ENCODE measurements at regions not wholly inside any gene's neighbourhood (a gene's known extent, or its start where the extent isn't known, plus 50 kb on each side); places are given as distances from the start of the nearest gene placed in this dataset.

GRCh38 chr11:70633610-70634009, 235.3 kb downstream of the CTTN start:
- no peak for TF ChIP-seq CTCF (IDR thresholded peaks at IDR 0.05; ENCODE audit: poor library complexity, severe bottlenecking)
- no peak for TF ChIP-seq RAD21 (conservative IDR thresholded peaks at IDR 0.05)
- no peak for TF ChIP-seq EP300 (conservative IDR thresholded peaks at IDR 0.05; ENCODE audit: poor library complexity, severe bottlenecking)
- no peak for TF ChIP-seq POLR2AphosphoS5 (IDR thresholded peaks at IDR 0.05)
- no peak for TF ChIP-seq REST (IDR thresholded peaks at IDR 0.05; ENCODE audit: borderline replicate concordance)
- TF ChIP-seq SMC3 (conservative IDR thresholded peaks at IDR 0.05; ENCODE audit: poor library complexity), result no peak
- no peak for TF ChIP-seq EZH2 (IDR thresholded peaks at IDR 0.05; ENCODE audit: borderline replicate concordance, insufficient read depth, low read length, poor library complexity, severe bottlenecking)
- TF ChIP-seq TAF1 (IDR thresholded peaks at IDR 0.05; ENCODE audit: low read depth), result no peak
